Keratinocyte (primary cell): ENCODE measurements at regions not wholly inside any gene's neighbourhood (a gene's known extent, or its start where the extent isn't known, plus 50 kb on each side); places are given as distances from the start of the nearest gene placed in this dataset.

Experiments
- EZH2 ChIP-seq: IDR thresholded peaks from one replicate; pipeline ENCODE4 v1.6.1; 2012; ENCODE audit warnings: inconsistent platforms, mild to moderate bottlenecking, low read length, moderate library complexity
- TF ChIP-seq, protein P1 (sequence below), 3 experiments: IDR thresholded peaks in 1 of 3; conservative IDR thresholded peaks in 1 of 3; optimal IDR thresholded peaks in 1 of 3; 2 replicates in 2 of 3; 3 replicates in 1 of 3; pipeline versions ENCODE3 to v1.5.1; 2011; ENCODE audit warnings: low read length in 3 of 3, mild to moderate bottlenecking in 3 of 3, moderate library complexity in 2 of 3, control low read depth in 1 of 3, inconsistent platforms in 1 of 3; ENCODE audit not compliant: insufficient read depth in 2 of 3; ENCODE audit errors: extremely low read depth in 1 of 3

DNA sequence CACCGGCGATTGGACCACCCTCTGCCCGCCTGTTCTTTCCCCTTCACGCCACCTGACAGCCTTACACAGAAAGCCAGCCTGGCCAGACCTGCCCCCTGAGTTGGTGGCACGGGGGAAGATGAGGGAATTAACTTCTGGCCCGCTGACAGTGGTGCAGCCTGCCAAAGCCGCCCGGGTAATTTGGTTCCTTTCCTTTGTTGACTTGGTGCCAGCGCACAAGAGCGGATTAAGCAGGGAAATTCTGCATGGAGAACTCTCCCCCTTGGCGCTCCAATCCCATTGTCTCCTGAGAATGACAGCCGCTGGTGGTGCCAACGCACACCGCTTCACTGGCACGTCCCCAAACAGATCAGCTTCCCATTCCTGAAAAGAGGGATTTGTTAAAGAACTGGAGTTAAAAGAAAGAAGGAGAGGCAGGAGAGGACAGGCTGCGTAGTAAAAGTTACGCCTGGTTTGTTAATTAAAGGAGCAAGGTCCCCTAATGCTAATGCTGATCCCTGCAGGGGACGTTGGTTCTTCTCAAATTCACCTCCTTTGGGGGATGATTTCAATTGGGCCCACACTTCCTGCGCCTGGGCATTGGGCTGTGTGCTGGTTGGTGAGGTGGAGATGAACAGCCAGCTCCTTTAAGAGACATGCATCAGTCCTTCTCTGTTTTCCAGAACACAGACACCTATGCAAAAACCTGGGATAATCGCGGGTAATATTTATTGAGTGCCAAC, 286.8 kb downstream of the MYCN start:
- TF ChIP-seq, protein P1, sequence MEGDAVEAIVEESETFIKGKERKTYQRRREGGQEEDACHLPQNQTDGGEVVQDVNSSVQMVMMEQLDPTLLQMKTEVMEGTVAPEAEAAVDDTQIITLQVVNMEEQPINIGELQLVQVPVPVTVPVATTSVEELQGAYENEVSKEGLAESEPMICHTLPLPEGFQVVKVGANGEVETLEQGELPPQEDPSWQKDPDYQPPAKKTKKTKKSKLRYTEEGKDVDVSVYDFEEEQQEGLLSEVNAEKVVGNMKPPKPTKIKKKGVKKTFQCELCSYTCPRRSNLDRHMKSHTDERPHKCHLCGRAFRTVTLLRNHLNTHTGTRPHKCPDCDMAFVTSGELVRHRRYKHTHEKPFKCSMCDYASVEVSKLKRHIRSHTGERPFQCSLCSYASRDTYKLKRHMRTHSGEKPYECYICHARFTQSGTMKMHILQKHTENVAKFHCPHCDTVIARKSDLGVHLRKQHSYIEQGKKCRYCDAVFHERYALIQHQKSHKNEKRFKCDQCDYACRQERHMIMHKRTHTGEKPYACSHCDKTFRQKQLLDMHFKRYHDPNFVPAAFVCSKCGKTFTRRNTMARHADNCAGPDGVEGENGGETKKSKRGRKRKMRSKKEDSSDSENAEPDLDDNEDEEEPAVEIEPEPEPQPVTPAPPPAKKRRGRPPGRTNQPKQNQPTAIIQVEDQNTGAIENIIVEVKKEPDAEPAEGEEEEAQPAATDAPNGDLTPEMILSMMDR (optimal IDR thresholded peaks at IDR 0.05 in 1 of 3, IDR thresholded peaks at IDR 0.05 in 1 of 3, conservative IDR thresholded peaks at IDR 0.05 in 1 of 3; ENCODE audit: extremely low read depth in 1 of 3, insufficient read depth in 2 of 3, low read length in 3 of 3) = no peak
- TF ChIP-seq EZH2 = no peak
